A673 (cell line): ENCODE measurements at regions not wholly inside any gene's neighbourhood (a gene's known extent, or its start where the extent isn't known, plus 50 kb on each side); places are given as distances from the start of the nearest gene placed in this dataset.

Experiments used
- BruUV-seq: library from RNA; stranded (reverse); fragments of 400-500 nt; replicated peaks from 2 replicates; lab custom pipeline; 2021; lab: Mats Ljungman, UMichigan
- CTCF ChIA-PET: fragments of 300-600 bp; sonication (Branson Sonifier 250); formaldehyde crosslinking; loops from one replicate; lab custom pipeline; 2022; ENCODE audit warnings: antibody characterized with exemption; lab: Charles Lee
- POLR2A ChIA-PET: fragments of 300-600 bp; sonication (Branson Sonifier 250); formaldehyde crosslinking; loops from one replicate; lab custom pipeline; 2022; ENCODE audit warnings: antibody characterized with exemption; ENCODE audit not compliant: low non-redundant PET; lab: Charles Lee
- DNase-seq: peaks from one replicate; pipeline ENCODE4 v3.0.0-alpha.2; 2015; ENCODE audit warnings: low spot score
- H3K27ac ChIP-seq: fragments of 200-600 bp; sonication (generic); 2 replicates; pipeline ENCODE4 v1.5.1; 2016; ENCODE audit warnings: mixed run types, low read depth, mild to moderate bottlenecking, mixed read lengths, antibody characterized with exemption, low read length; ENCODE audit not compliant: poor library complexity, severe bottlenecking
- H3K27me3 ChIP-seq: fragments of 200-600 bp; sonication (generic); replicated peaks from 2 replicates; pipeline ENCODE4 v1.6.1; 2017; ENCODE audit warnings: mixed run types, low read depth, mild to moderate bottlenecking, mixed read lengths, antibody characterized with exemption, low read length; ENCODE audit not compliant: insufficient read depth, poor library complexity
- H3K36me3 ChIP-seq: fragments of 200-600 bp; sonication (generic); 2 replicates; pipeline ENCODE4 v1.6.1; 2016; ENCODE audit warnings: mixed run types, mild to moderate bottlenecking, mixed read lengths, antibody characterized with exemption, low read length; ENCODE audit not compliant: insufficient read depth, poor library complexity, severe bottlenecking
- H3K4me1 ChIP-seq: fragments of 200-600 bp; sonication (generic); 2 replicates; pipeline ENCODE4 v1.6.1; 2017; ENCODE audit warnings: mixed run types, mild to moderate bottlenecking, mixed read lengths, antibody characterized with exemption, low read length; ENCODE audit not compliant: insufficient read depth, poor library complexity, severe bottlenecking
- H3K4me3 ChIP-seq: fragments of 200-600 bp; sonication (generic); 2 replicates; pipeline ENCODE4 v1.5.1; 2016; ENCODE audit warnings: low read depth, mixed run types, mild to moderate bottlenecking, mixed read lengths, low read length; ENCODE audit not compliant: poor library complexity, severe bottlenecking
- H3K9me3 ChIP-seq: fragments of 200-600 bp; sonication (generic); 2 replicates; pipeline ENCODE4 v1.6.1; 2016; ENCODE audit warnings: mixed run types, low read depth, mild to moderate bottlenecking, mixed read lengths, antibody characterized with exemption, low read length; ENCODE audit not compliant: poor library complexity, severe bottlenecking
- EZH2 ChIP-seq: fragments of 200-600 bp; sonication (generic); IDR thresholded peaks from 2 replicates; pipeline ENCODE4 v1.6.1; 2017; ENCODE audit warnings: borderline replicate concordance, low read depth, mild to moderate bottlenecking, mixed read lengths, antibody characterized with exemption, low read length; ENCODE audit not compliant: poor library complexity, severe bottlenecking
- intact Hi-C: fragments of 100-400 bp; cut with micrococcal nuclease; formaldehyde crosslinking; loops from one replicate; pipeline ENCODE4 v1.10.0; 2022; ENCODE audit not compliant: unreplicated experiment
- TF ChIP-seq, protein P1 (sequence below): fragments of 300-800, 200-600 bp; sonication (generic); conservative IDR thresholded peaks from 2 replicates; pipeline ENCODE4 v1.5.1; 2017; ENCODE audit warnings: low read depth, mild to moderate bottlenecking, antibody characterized with exemption, low read length, moderate library complexity, mixed read lengths

DNA sequence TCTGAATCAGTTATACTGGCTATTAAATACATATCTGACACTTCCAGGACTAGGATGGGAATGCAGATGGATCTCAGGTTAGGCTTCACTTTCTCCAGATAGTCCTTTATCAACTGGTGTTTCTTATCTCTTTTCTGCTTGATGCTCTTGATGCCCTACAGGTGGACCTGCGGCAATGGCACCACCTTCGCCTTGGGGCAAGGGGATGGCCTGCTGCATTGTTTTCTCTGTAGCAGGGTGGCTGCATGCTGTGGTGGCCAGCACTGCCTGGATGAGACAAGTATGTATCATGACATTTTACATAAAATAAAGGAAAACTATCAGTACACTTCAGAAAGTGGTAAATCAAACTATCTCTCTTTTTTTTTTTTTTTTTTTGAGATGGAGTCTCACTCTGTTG is 217.7 kb upstream of the ZP4 start:
- BruUV-seq, result no TSS peak
- CTCF ChIA-PET, result no interaction called here

GRCh38 chr1:238107322-238107721 is 216.6 kb upstream of the ZP4 start:
- Histone ChIP-seq H3K4me3 (no peak overlapping the region), H3K27ac (no peak overlapping the region), H3K27me3 (no peaks in the 10 kb centered on the region), H3K4me1 (no peaks in the 10 kb centered on the region), H3K9me3 (no peaks in the 10 kb centered on the region), H3K36me3 (no peaks in the 10 kb centered on the region)
- ChIA-PET POLR2A (no interaction called here), CTCF (no interaction called here)
- DNase-seq, result no peak
- BruUV-seq, result no TSS peak
- intact Hi-C loops, result no loop called here
- no peak for TF ChIP-seq EZH2
- TF ChIP-seq, protein P1, sequence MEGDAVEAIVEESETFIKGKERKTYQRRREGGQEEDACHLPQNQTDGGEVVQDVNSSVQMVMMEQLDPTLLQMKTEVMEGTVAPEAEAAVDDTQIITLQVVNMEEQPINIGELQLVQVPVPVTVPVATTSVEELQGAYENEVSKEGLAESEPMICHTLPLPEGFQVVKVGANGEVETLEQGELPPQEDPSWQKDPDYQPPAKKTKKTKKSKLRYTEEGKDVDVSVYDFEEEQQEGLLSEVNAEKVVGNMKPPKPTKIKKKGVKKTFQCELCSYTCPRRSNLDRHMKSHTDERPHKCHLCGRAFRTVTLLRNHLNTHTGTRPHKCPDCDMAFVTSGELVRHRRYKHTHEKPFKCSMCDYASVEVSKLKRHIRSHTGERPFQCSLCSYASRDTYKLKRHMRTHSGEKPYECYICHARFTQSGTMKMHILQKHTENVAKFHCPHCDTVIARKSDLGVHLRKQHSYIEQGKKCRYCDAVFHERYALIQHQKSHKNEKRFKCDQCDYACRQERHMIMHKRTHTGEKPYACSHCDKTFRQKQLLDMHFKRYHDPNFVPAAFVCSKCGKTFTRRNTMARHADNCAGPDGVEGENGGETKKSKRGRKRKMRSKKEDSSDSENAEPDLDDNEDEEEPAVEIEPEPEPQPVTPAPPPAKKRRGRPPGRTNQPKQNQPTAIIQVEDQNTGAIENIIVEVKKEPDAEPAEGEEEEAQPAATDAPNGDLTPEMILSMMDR, result no peak

More for the DNA sequence above, 217.7 kb upstream of the ZP4 start:
- Histone ChIP-seq H3K36me3 (no peaks in the 10 kb centered on the region), H3K27ac (no peak overlapping the region), H3K27me3 (no peaks in the 10 kb centered on the region), H3K4me1 (no peaks in the 10 kb centered on the region), H3K9me3 (no peaks in the 10 kb centered on the region), H3K4me3 (no peak overlapping the region)
- TF ChIP-seq EZH2, result no peak
- TF ChIP-seq, protein P1, result no peak
- DNase-seq, result no peak
- POLR2A ChIA-PET, result no interaction called here
- intact Hi-C loops, result no loop called here

GRCh38 chr1:238104752-238105151 is 214.0 kb upstream of the ZP4 start:
- H3K4me1 ChIP-seq, result no peaks in the 10 kb centered on the region
- intact Hi-C loops, result no loop called here
- H3K36me3 ChIP-seq, result no peaks in the 10 kb centered on the region
- BruUV-seq, result no TSS peak
- H3K9me3 ChIP-seq, result no peaks in the 10 kb centered on the region
- no peak for DNase-seq
- POLR2A ChIA-PET, result interaction anchor here (0.6 kb wide), 1 partner anchor 199 kb away, joined by 7 read pairs; no protein-coding TSS in a partner anchor
- no peaks in the 10 kb centered on the region for H3K27me3 ChIP-seq
- no peak for TF ChIP-seq EZH2
- TF ChIP-seq, protein P1, result no peak
- CTCF ChIA-PET, result no interaction called here
- H3K27ac ChIP-seq, result no peak overlapping the region
- no peak overlapping the region for H3K4me3 ChIP-seq
